A673 (cell line): ENCODE measurements at regions not wholly inside any gene's neighbourhood (a gene's known extent, or its start where the extent isn't known, plus 50 kb on each side); places are given as distances from the start of the nearest gene placed in this dataset.

ENCODE experiments used
- BruUV-seq: library from RNA; stranded (reverse); fragments of 400-500 nt; replicated peaks from 2 replicates; lab custom pipeline; 2021; lab: Mats Ljungman, UMichigan
- CTCF ChIA-PET: fragments of 300-600 bp; sonication (Branson Sonifier 250); formaldehyde crosslinking; loops from one replicate; lab custom pipeline; 2022; ENCODE audit warnings: antibody characterized with exemption; lab: Charles Lee
- POLR2A ChIA-PET: fragments of 300-600 bp; sonication (Branson Sonifier 250); formaldehyde crosslinking; loops from one replicate; lab custom pipeline; 2022; ENCODE audit warnings: antibody characterized with exemption; ENCODE audit not compliant: low non-redundant PET; lab: Charles Lee
- DNase-seq: peaks from one replicate; pipeline ENCODE4 v3.0.0-alpha.2; 2015; ENCODE audit warnings: low spot score
- H3K27ac ChIP-seq: fragments of 200-600 bp; sonication (generic); 2 replicates; pipeline ENCODE4 v1.5.1; 2016; ENCODE audit warnings: mixed run types, low read depth, mild to moderate bottlenecking, mixed read lengths, antibody characterized with exemption, low read length; ENCODE audit not compliant: poor library complexity, severe bottlenecking
- H3K27me3 ChIP-seq: fragments of 200-600 bp; sonication (generic); replicated peaks from 2 replicates; pipeline ENCODE4 v1.6.1; 2017; ENCODE audit warnings: mixed run types, low read depth, mild to moderate bottlenecking, mixed read lengths, antibody characterized with exemption, low read length; ENCODE audit not compliant: insufficient read depth, poor library complexity
- H3K36me3 ChIP-seq: fragments of 200-600 bp; sonication (generic); 2 replicates; pipeline ENCODE4 v1.6.1; 2016; ENCODE audit warnings: mixed run types, mild to moderate bottlenecking, mixed read lengths, antibody characterized with exemption, low read length; ENCODE audit not compliant: insufficient read depth, poor library complexity, severe bottlenecking
- H3K4me1 ChIP-seq: fragments of 200-600 bp; sonication (generic); 2 replicates; pipeline ENCODE4 v1.6.1; 2017; ENCODE audit warnings: mixed run types, mild to moderate bottlenecking, mixed read lengths, antibody characterized with exemption, low read length; ENCODE audit not compliant: insufficient read depth, poor library complexity, severe bottlenecking
- H3K4me3 ChIP-seq: fragments of 200-600 bp; sonication (generic); 2 replicates; pipeline ENCODE4 v1.5.1; 2016; ENCODE audit warnings: low read depth, mixed run types, mild to moderate bottlenecking, mixed read lengths, low read length; ENCODE audit not compliant: poor library complexity, severe bottlenecking
- H3K9me3 ChIP-seq: fragments of 200-600 bp; sonication (generic); 2 replicates; pipeline ENCODE4 v1.6.1; 2016; ENCODE audit warnings: mixed run types, low read depth, mild to moderate bottlenecking, mixed read lengths, antibody characterized with exemption, low read length; ENCODE audit not compliant: poor library complexity, severe bottlenecking
- CTCF ChIP-seq: fragments of 300-800, 200-600 bp; sonication (generic); conservative IDR thresholded peaks from 2 replicates; pipeline ENCODE4 v1.5.1; 2017; ENCODE audit warnings: low read depth, mild to moderate bottlenecking, antibody characterized with exemption, low read length, moderate library complexity, mixed read lengths
- EZH2 ChIP-seq: fragments of 200-600 bp; sonication (generic); IDR thresholded peaks from 2 replicates; pipeline ENCODE4 v1.6.1; 2017; ENCODE audit warnings: borderline replicate concordance, low read depth, mild to moderate bottlenecking, mixed read lengths, antibody characterized with exemption, low read length; ENCODE audit not compliant: poor library complexity, severe bottlenecking
- intact Hi-C: fragments of 100-400 bp; cut with micrococcal nuclease; formaldehyde crosslinking; loops from one replicate; pipeline ENCODE4 v1.10.0; 2022; ENCODE audit not compliant: unreplicated experiment

DNA sequence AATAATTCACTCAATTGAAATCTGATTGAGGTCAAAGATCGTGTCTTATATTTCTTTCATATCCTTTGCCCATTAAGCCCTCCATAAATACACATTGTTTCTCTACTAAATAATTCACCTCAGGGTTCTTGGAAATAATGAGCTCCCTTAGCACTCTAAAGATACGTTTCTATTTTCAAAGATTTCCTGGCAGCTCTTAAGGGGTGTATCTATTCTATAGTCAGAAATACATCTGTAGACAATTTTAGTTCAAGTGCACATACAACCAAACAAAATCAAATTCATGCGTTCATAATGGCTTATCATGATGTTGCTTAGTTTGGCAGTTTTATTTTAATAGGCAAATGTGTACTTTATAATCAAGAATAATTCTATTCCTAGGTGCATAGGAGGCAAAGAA lies 361.1 kb upstream of the DDHD1 start:
- H3K36me3 ChIP-seq = no peaks in the 10 kb centered on the region
- intact Hi-C loops = no loop called here
- H3K4me1 ChIP-seq = no peaks in the 10 kb centered on the region
- no peak overlapping the region for H3K4me3 ChIP-seq
- H3K27ac ChIP-seq = no peak overlapping the region
- no TSS peak for BruUV-seq
- no peaks in the 10 kb centered on the region for H3K9me3 ChIP-seq
- TF ChIP-seq CTCF (no peak), EZH2 (no peak)
- H3K27me3 ChIP-seq = no peaks in the 10 kb centered on the region
- no peak for DNase-seq
- ChIA-PET POLR2A (no interaction called here), CTCF (no interaction called here)

- H3K27me3 ChIP-seq = no peaks in the 10 kb centered on the region
- BruUV-seq = no TSS peak
- H3K4me1 ChIP-seq = no peaks in the 10 kb centered on the region
- no peak for DNase-seq
- ChIA-PET CTCF (no interaction called here), POLR2A (no interaction called here)
- H3K9me3 ChIP-seq = no peaks in the 10 kb centered on the region
- no peak overlapping the region for H3K27ac ChIP-seq
- TF ChIP-seq CTCF (no peak), EZH2 (no peak)
- no peaks in the 10 kb centered on the region for H3K36me3 ChIP-seq
- H3K4me3 ChIP-seq = no peak overlapping the region
- intact Hi-C loops = no loop called here
Measured at GRCh38 chr14:53510281-53510912, 357.3 kb upstream of the DDHD1 start.

- Histone ChIP-seq H3K9me3 (no peaks in the 10 kb centered on the region), H3K4me3 (no peak overlapping the region), H3K36me3 (no peaks in the 10 kb centered on the region), H3K27ac (no peak overlapping the region), H3K27me3 (no peaks in the 10 kb centered on the region), H3K4me1 (no peaks in the 10 kb centered on the region)
- no peak for TF ChIP-seq EZH2
- no peak for TF ChIP-seq CTCF
- BruUV-seq = no TSS peak
- intact Hi-C loops = no loop called here
- ChIA-PET CTCF (no interaction called here), POLR2A (no interaction called here)
- DNase-seq = no peak
Measured at GRCh38 chr14:53509276-53510244, 356.4 kb upstream of the DDHD1 start.
